ENCODE measurements at regions not wholly inside any gene's neighbourhood (a gene's known extent, or its start where the extent isn't known, plus 50 kb on each side); places are given as distances from the start of the nearest gene placed in this dataset.

GRCh38 chr5:52452098-52452497 is 335.6 kb upstream of the ITGA1 start:
- Histone ChIP-seq H4K5ac (ENCODE audit: insufficient read length, low read depth, low read length) (peak overlapping the region; percentile 29), H3K9ac (replicated peaks in 1 of 4; ENCODE audit: extremely low read depth in 1 of 4, low read depth in 3 of 4, low read length in 3 of 4) (no peak overlapping the region), H3K9me3 (ENCODE audit: insufficient read depth in 2 of 2, low read depth in 1 of 2, low read length in 1 of 2) (no peaks in the 10 kb centered on the region), H3K14ac (ENCODE audit: insufficient read length) (no peak overlapping the region), H3K79me2 (ENCODE audit: control insufficient read depth in 1 of 2, insufficient read depth in 2 of 2, low read length in 2 of 2) (no peaks in the 10 kb centered on the region), H3K36me3 (ENCODE audit: control insufficient read depth in 2 of 4, insufficient read depth in 4 of 4, low read length in 3 of 4) (no peaks in the 10 kb centered on the region; a peak in 2 of 8 replicates), H2BK20ac (ENCODE audit: low read length) (no peak overlapping the region), H3K4ac (replicated peaks; ENCODE audit: insufficient read length, low read depth, low read length) (no peak overlapping the region), H2BK120ac (replicated peaks; ENCODE audit: low read depth, low read length) (no peak overlapping the region), H4K91ac (replicated peaks; ENCODE audit: insufficient read length, low read length) (no peak overlapping the region), H3K79me1 (ENCODE audit: low read depth, low read length) (no peaks in the 10 kb centered on the region), H2BK12ac (ENCODE audit: low read depth, low read length) (no peak overlapping the region), H3K4me2 (ENCODE audit: insufficient read depth in 1 of 2, low read depth in 2 of 2, low read length in 2 of 2) (peak overlapping the region in 1 of 2 experiments; percentile 40; a peak in 3 of 4 replicates), H3K56ac (replicated peaks; ENCODE audit: insufficient read length, low read depth, low read length) (no peak overlapping the region), H3K4me1 (replicated peaks in 1 of 4; ENCODE audit: control insufficient read depth in 3 of 4, insufficient read depth in 4 of 4, low read length in 3 of 4) (peaks cover 0 to 4% (median 2%) of the 10 kb centered on the region in 4 experiments; a peak in 2 of 7 replicates), H3K18ac (ENCODE audit: extremely low read depth, low read length) (no peak overlapping the region), H2AFZ (ENCODE audit: low read length) (no peak overlapping the region), H3K23me2 (ENCODE audit: low read depth, low read length) (no peaks in the 10 kb centered on the region; the same call in 1 of the 2 replicates), H3K23ac (ENCODE audit: insufficient read length) (no peak overlapping the region), H2BK15ac (ENCODE audit: low read length) (no peak overlapping the region), H2BK5ac (ENCODE audit: low read depth, low read length) (no peak overlapping the region), H3K27me3 (replicated peaks in 1 of 4; ENCODE audit: control insufficient read depth in 3 of 4, extremely low read depth in 1 of 4, insufficient read depth in 3 of 4, low read length in 3 of 4) (no peaks in the 10 kb centered on the region), H4K8ac (ENCODE audit: extremely low read depth, insufficient read depth, low read length) (no peak overlapping the region), H4K20me1 (replicated peaks in 1 of 2; ENCODE audit: control insufficient read depth in 1 of 2, insufficient read depth in 2 of 2, low read length in 2 of 2) (no peaks in the 10 kb centered on the region), H3K4me3 (ENCODE audit: extremely low read depth in 1 of 4, insufficient read depth in 2 of 4, low read depth in 3 of 4, low read length in 4 of 4) (peak overlapping the region in 1 of 4 experiments; percentile 31; a peak in 1 of 8 replicates), H2AK5ac (ENCODE audit: low read depth, low read length) (no peak overlapping the region), H3K27ac (ENCODE audit: low read depth, low read length) (no peak overlapping the region)
- ChIA-PET POLR2A (ENCODE audit: partially characterized antibody) (no interaction called here), CTCF (ENCODE audit: partially characterized antibody) (no interaction called here)
- FAIRE-seq (peak; percentile 42), DNase-seq (ENCODE audit: low read depth in 1 of 2, low spot score in 2 of 2) (no peak)
- 26% methylated on average over 1 of the region's 1 CpG; no CpG with 5 or more reads in 1 of the 2 experiments for WGBS, 2 experiments (ENCODE audit: extremely low coverage in 1 of 2, insufficient coverage in 1 of 2, insufficient read length in 1 of 2, insufficient replicate concordance in 2 of 2, low coverage in 1 of 2, low lambda C conversion rate in 2 of 2, missing lambda C conversion rate in 1 of 2)

Measured in H1 (cell line).